ENCODE measurements at regions not wholly inside any gene's neighbourhood (a gene's known extent, or its start where the extent isn't known, plus 50 kb on each side); places are given as distances from the start of the nearest gene placed in this dataset.

DNA sequence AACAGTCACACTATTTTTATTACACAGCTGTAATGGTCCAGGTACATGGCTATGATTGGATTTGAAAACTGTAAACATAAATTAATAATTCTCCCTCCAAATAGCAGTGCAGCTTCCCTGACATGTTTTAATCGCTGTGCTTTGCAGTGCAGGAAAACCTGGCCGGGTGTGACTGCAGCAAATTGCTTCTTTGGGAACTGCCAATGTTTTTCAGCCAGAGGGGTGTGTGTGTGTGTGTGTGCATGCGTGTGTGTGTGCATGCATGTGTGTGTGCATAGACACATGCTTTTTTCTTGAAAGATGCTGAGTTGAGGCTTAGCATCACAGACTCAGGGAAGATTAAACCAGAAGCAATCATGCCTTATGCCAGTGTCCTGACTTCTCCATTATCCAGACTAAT lies 231.2 kb downstream of the PRDM2 start:
- TF ChIP-seq, protein P1, sequence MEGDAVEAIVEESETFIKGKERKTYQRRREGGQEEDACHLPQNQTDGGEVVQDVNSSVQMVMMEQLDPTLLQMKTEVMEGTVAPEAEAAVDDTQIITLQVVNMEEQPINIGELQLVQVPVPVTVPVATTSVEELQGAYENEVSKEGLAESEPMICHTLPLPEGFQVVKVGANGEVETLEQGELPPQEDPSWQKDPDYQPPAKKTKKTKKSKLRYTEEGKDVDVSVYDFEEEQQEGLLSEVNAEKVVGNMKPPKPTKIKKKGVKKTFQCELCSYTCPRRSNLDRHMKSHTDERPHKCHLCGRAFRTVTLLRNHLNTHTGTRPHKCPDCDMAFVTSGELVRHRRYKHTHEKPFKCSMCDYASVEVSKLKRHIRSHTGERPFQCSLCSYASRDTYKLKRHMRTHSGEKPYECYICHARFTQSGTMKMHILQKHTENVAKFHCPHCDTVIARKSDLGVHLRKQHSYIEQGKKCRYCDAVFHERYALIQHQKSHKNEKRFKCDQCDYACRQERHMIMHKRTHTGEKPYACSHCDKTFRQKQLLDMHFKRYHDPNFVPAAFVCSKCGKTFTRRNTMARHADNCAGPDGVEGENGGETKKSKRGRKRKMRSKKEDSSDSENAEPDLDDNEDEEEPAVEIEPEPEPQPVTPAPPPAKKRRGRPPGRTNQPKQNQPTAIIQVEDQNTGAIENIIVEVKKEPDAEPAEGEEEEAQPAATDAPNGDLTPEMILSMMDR (IDR thresholded peaks at IDR 0.05; ENCODE audit: control extremely low read depth, extremely low read depth) = no peak
- H3K36me3 ChIP-seq (ENCODE audit: control insufficient read depth in 4 of 4, insufficient read depth in 4 of 4, low read length in 4 of 4) = no peaks in the 10 kb centered on the region
- no peak for DNase-seq
- H3K9ac ChIP-seq (ENCODE audit: insufficient read depth in 1 of 2, low read length in 2 of 2) = no peak overlapping the region
- H3K9me3 ChIP-seq (ENCODE audit: control insufficient read depth in 4 of 4, insufficient read depth in 3 of 4, low read length in 3 of 4) = no peaks in the 10 kb centered on the region
- H3K27me3 ChIP-seq (ENCODE audit: control insufficient read depth in 3 of 3, insufficient read depth in 3 of 3, low read length in 2 of 3) = peaks cover 0 to 2% (median 0%) of the 10 kb centered on the region in 3 donors
- WGBS, 2 donors = 72 to 82% methylated on average over 3 of the region's 3 CpGs
- H3K27ac ChIP-seq (ENCODE audit: low read depth in 1 of 2, low read length in 1 of 2) = no peak overlapping the region
- H3K4me3 ChIP-seq = no peak overlapping the region
- no peaks in the 10 kb centered on the region for H3K4me1 ChIP-seq (ENCODE audit: control insufficient read depth in 5 of 5, insufficient read depth in 5 of 5, low read length in 5 of 5)
- no peak for ATAC-seq (ENCODE audit: insufficient read depth, low FRiP score)

DNA sequence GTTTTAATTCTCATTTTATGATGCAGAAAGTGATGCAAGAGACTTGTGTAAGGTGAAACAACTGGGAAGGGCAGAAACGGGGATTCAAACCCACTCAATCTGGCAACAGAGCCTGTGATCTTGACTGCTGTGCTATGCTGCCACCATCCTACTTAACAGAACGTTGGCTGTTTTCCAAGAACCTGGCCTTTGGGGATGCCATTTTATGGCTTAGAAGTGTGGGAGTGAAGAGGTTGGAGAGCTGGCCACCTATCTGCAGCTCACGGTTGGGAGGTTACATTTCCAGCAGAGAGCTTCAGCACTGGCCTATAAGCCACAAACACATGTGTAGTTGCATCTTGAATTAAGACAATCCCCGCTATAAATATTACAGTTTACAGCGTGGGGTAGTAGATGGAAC lies 235.3 kb downstream of the PRDM2 start:
- TF ChIP-seq, protein P1 (IDR thresholded peaks at IDR 0.05; ENCODE audit: control extremely low read depth, extremely low read depth) = no peak
- 70 to 78% methylated on average over 5 of the region's 5 CpGs for WGBS, 2 donors
- Histone ChIP-seq H3K4me3 (no peak overlapping the region), H3K27ac (ENCODE audit: low read depth in 1 of 2, low read length in 1 of 2) (no peak overlapping the region), H3K4me1 (ENCODE audit: control insufficient read depth in 5 of 5, insufficient read depth in 5 of 5, low read length in 5 of 5) (no peaks in the 10 kb centered on the region), H3K9ac (ENCODE audit: insufficient read depth in 1 of 2, low read length in 2 of 2) (no peak overlapping the region), H3K27me3 (ENCODE audit: control insufficient read depth in 3 of 3, insufficient read depth in 3 of 3, low read length in 2 of 3) (no peaks in the 10 kb centered on the region), H3K9me3 (ENCODE audit: control insufficient read depth in 4 of 4, insufficient read depth in 3 of 4, low read length in 3 of 4) (no peaks in the 10 kb centered on the region), H3K36me3 (ENCODE audit: control insufficient read depth in 4 of 4, insufficient read depth in 4 of 4, low read length in 4 of 4) (no peaks in the 10 kb centered on the region)
- DNase-seq (no peak), ATAC-seq (ENCODE audit: insufficient read depth, low FRiP score) (no peak)

DNA sequence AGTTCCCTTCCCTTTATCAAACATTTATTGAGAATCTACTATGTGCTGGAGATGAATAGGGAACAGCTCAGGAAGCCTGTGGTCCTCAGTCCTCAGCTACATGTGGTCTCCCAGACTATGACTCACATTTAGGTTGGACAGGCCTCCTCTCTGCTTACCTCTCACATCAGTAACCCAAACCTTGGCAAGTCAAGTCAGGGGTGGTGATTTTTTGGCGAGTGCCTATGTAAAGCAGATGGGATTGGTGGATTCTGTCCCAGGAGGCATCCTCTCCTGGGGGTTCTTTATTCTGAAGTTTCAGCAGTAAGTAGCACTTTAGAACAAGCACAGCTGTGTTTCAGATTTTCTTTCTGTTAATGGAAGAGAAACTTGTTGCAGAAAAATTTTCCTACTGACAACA lies 241.3 kb downstream of the PRDM2 start:
- TF ChIP-seq, protein P1 (IDR thresholded peaks at IDR 0.05; ENCODE audit: control extremely low read depth, extremely low read depth) = no peak
- no peaks in the 10 kb centered on the region for H3K9me3 ChIP-seq (ENCODE audit: control insufficient read depth in 4 of 4, insufficient read depth in 3 of 4, low read length in 3 of 4)
- H3K4me1 ChIP-seq (ENCODE audit: control insufficient read depth in 5 of 5, insufficient read depth in 5 of 5, low read length in 5 of 5) = no peaks in the 10 kb centered on the region
- H3K27me3 ChIP-seq (ENCODE audit: control insufficient read depth in 3 of 3, insufficient read depth in 3 of 3, low read length in 2 of 3) = no peaks in the 10 kb centered on the region
- H3K9ac ChIP-seq (ENCODE audit: insufficient read depth in 1 of 2, low read length in 2 of 2) = no peak overlapping the region
- H3K4me3 ChIP-seq = no peak overlapping the region
- H3K36me3 ChIP-seq (ENCODE audit: control insufficient read depth in 4 of 4, insufficient read depth in 4 of 4, low read length in 4 of 4) = no peaks in the 10 kb centered on the region
- ATAC-seq (ENCODE audit: insufficient read depth, low FRiP score) (no peak), DNase-seq (no peak)
- WGBS, 2 donors = 84 to 85% methylated on average over 1 of the region's 1 CpG
- H3K27ac ChIP-seq (ENCODE audit: low read depth in 1 of 2, low read length in 1 of 2) = no peak overlapping the region

DNA sequence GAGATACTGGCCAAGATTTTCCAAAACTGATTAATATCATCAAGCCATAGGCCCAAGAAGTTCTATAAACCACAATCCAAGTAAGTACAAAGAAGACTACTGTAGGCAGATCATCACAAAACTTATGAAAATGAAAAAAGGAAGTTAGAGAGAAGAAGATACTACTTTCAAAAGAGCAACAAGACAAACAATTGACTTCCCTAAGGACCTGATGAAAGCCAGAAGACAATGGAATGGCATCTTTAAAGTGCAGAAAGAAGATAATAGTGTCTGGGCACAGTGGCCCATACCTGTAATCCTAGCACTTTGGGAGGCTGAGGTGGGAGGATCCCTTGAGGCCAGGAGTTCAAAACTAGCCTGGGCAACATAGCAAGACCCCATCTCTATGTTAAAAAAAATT lies 243.1 kb downstream of the PRDM2 start:
- Histone ChIP-seq H3K9ac (ENCODE audit: insufficient read depth in 1 of 2, low read length in 2 of 2) (no peak overlapping the region), H3K4me3 (no peak overlapping the region), H3K9me3 (ENCODE audit: control insufficient read depth in 4 of 4, insufficient read depth in 3 of 4, low read length in 3 of 4) (no peaks in the 10 kb centered on the region), H3K27me3 (ENCODE audit: control insufficient read depth in 3 of 3, insufficient read depth in 3 of 3, low read length in 2 of 3) (no peaks in the 10 kb centered on the region), H3K4me1 (ENCODE audit: control insufficient read depth in 5 of 5, insufficient read depth in 5 of 5, low read length in 5 of 5) (no peaks in the 10 kb centered on the region), H3K36me3 (ENCODE audit: control insufficient read depth in 4 of 4, insufficient read depth in 4 of 4, low read length in 4 of 4) (no peaks in the 10 kb centered on the region), H3K27ac (ENCODE audit: low read depth in 1 of 2, low read length in 1 of 2) (no peak overlapping the region)
- DNase-seq (no peak), ATAC-seq (ENCODE audit: insufficient read depth, low FRiP score) (no peak)
- TF ChIP-seq, protein P1 (IDR thresholded peaks at IDR 0.05; ENCODE audit: control extremely low read depth, extremely low read depth) = no peak
